ENCODE measurements at regions not wholly inside any gene's neighbourhood (a gene's known extent, or its start where the extent isn't known, plus 50 kb on each side); places are given as distances from the start of the nearest gene placed in this dataset.
"Not testable (repeated sequence)": the region's sequence is repeated elsewhere in the genome, so short reads cannot be mapped to it uniquely, and the experiment has no call there.

- TF ChIP-seq, protein P1, sequence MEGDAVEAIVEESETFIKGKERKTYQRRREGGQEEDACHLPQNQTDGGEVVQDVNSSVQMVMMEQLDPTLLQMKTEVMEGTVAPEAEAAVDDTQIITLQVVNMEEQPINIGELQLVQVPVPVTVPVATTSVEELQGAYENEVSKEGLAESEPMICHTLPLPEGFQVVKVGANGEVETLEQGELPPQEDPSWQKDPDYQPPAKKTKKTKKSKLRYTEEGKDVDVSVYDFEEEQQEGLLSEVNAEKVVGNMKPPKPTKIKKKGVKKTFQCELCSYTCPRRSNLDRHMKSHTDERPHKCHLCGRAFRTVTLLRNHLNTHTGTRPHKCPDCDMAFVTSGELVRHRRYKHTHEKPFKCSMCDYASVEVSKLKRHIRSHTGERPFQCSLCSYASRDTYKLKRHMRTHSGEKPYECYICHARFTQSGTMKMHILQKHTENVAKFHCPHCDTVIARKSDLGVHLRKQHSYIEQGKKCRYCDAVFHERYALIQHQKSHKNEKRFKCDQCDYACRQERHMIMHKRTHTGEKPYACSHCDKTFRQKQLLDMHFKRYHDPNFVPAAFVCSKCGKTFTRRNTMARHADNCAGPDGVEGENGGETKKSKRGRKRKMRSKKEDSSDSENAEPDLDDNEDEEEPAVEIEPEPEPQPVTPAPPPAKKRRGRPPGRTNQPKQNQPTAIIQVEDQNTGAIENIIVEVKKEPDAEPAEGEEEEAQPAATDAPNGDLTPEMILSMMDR (IDR thresholded peaks at IDR 0.05; ENCODE audit: low read length): not testable (repeated sequence)
- not testable (repeated sequence) for TF ChIP-seq EZH2 (optimal IDR thresholded peaks at IDR 0.05; ENCODE audit: low read depth, low read length)
Observed at GRCh38 chr16:18157854-18158253, 178.7 kb downstream of the NPIPA8 start.

Data from MM.1S (cell line).